ENCODE measurements at regions not wholly inside any gene's neighbourhood (a gene's known extent, or its start where the extent isn't known, plus 50 kb on each side); places are given as distances from the start of the nearest gene placed in this dataset.

GRCh38 chr14:54125109-54125508 lies 168.5 kb upstream of the BMP4 start:
- no peak for DNase-seq (ENCODE audit: extremely low read depth in 1 of 2, low read depth in 1 of 2)

- DNase-seq (ENCODE audit: extremely low read depth in 1 of 2, low read depth in 1 of 2) = no peak
These were observed 170.3 kb upstream of the BMP4 start for GRCh38 chr14:54126947-54127346.

DNA sequence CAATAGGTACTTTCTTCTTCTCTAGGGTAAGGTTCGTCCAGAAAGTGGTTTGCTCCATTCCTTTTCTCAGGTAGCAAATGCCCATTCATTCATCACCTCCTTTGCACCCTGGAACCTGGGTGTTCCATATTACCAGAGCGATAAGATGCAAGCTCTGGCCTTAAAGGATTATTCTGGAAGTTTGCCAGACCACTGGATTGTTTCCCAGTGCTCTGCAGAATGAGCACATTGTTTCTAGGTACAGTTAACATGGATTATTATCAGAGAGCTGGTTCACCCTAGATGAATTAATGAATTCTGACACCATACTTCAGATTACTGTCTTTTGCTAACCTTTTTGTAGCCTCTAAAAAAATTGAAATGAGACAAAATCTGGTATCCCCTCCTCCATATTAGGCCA lies 170.9 kb upstream of the BMP4 start:
- DNase-seq (ENCODE audit: extremely low read depth in 1 of 2, low read depth in 1 of 2) = no peak

- DNase-seq (ENCODE audit: extremely low read depth in 1 of 2, low read depth in 1 of 2) = no peak
These were observed 173.4 kb upstream of the BMP4 start for GRCh38 chr14:54129850-54130640.

GRCh38 chr14:54132496-54132895 lies 175.9 kb upstream of the BMP4 start:
- no peak for DNase-seq (ENCODE audit: extremely low read depth in 1 of 2, low read depth in 1 of 2)

DNA sequence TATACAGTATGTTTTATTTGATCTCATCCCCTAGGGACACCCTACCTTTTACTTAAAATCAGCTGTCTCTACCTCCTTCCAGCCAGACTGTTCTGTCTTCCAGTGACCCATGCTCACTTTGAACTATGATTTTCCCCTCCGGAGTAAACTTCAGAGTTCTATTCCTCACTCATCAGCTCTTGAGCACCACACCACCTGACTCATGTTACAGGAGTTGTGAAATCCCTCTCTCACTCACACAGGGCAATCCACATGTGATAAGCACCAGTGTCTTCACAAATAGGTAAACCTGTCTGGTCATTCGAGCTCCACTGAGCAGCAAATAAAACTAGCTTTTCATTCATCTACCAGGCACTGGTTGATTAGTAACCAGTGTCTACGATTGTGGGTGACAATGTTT lies 177.3 kb upstream of the BMP4 start:
- no peak for DNase-seq (ENCODE audit: extremely low read depth in 1 of 2, low read depth in 1 of 2)

GRCh38 chr14:54135804-54136280 lies 179.2 kb upstream of the BMP4 start:
- DNase-seq (ENCODE audit: extremely low read depth in 1 of 2, low read depth in 1 of 2) = no peak

DNA sequence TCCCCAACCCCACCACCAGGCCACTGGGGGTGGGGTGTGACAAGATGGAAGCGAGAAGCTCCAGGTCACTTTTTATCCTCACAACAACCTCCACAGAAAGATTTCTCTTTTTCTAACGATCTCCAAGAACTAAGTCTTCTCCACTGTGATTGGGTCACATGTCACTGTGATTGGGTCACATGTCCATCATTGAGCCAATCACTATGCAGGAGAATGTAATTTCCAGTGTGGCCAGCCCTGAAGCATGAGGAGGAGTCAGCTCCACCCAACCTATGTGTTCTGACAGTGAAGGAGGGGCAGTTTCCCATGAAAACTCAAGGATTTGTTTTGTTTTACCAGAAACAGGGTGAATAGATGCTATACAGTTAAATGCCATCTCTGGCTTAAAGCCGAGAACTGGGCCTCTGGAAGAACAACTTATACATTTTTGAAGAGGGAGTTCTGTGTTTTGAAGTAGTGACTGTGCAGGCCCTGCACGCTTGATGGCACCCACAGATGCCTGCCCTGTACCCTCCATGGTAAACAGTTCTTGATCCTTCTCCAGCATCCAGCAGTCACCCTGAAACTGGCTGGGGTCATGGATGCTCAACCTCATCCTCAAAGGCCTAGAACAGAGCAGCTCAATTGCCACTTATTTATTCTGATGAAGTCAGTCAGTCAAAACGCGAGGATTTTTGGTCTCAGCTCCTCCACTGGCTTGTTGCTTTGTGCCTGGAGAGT lies 180.4 kb upstream of the BMP4 start:
- no peak for DNase-seq (ENCODE audit: extremely low read depth in 1 of 2, low read depth in 1 of 2)

DNA sequence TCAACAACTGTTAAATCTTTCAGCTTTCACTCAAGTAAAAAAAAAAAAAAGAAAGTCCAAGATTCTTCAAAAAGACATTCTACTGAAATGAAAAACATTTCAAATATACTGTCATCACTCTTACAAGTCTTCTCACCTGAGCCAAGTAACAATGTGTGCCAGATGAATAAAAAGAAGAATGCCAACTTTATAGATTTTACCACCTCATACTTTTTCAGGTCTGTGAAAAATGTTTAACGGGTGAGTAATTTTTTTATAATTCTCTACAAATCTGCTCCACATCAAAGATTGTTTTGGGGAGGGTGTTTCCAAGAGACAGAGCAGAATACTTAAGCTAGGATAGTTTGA lies 181.0 kb upstream of the BMP4 start:
- DNase-seq (ENCODE audit: extremely low read depth in 1 of 2, low read depth in 1 of 2) = no peak

DNA sequence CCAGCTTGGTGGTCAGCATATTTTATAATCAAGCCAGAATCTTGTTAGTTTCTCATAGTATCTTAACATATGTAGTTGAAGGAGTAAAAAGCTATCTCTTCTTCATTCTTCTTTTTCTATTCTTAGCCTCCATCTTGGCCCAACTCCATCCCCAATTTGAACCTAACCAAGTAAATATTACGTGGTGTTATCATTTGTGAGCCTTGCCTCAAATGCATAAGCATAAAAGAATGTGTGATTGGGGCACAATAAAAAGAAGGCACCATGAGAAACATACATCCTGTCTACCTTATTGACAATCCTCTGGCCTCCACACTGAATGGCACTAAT lies 181.4 kb upstream of the BMP4 start:
- DNase-seq (ENCODE audit: extremely low read depth in 1 of 2, low read depth in 1 of 2) = no peak

- no peak for DNase-seq (ENCODE audit: extremely low read depth in 1 of 2, low read depth in 1 of 2)
These were observed 181.9 kb upstream of the BMP4 start for GRCh38 chr14:54138354-54139038.

- DNase-seq (ENCODE audit: extremely low read depth in 1 of 2, low read depth in 1 of 2) = no peak
These were observed 183.9 kb upstream of the BMP4 start for GRCh38 chr14:54140551-54140950.

- no peak for DNase-seq (ENCODE audit: extremely low read depth in 1 of 2, low read depth in 1 of 2)
These were observed 190.0 kb upstream of the BMP4 start for GRCh38 chr14:54146601-54147000.

GRCh38 chr14:54147282-54147681 lies 190.7 kb upstream of the BMP4 start:
- no peak for DNase-seq (ENCODE audit: extremely low read depth in 1 of 2, low read depth in 1 of 2)

- DNase-seq (ENCODE audit: extremely low read depth in 1 of 2, low read depth in 1 of 2) = no peak
These were observed 191.1 kb upstream of the BMP4 start for GRCh38 chr14:54147758-54148157.

- no peak for DNase-seq (ENCODE audit: extremely low read depth in 1 of 2, low read depth in 1 of 2)
These were observed 191.6 kb upstream of the BMP4 start for GRCh38 chr14:54148251-54148650.

GRCh38 chr14:54152351-54152750 lies 195.7 kb upstream of the BMP4 start:
- no peak for DNase-seq (ENCODE audit: extremely low read depth in 1 of 2, low read depth in 1 of 2)

- DNase-seq (ENCODE audit: extremely low read depth in 1 of 2, low read depth in 1 of 2) = no peak
These were observed 209.7 kb upstream of the BMP4 start for GRCh38 chr14:54166049-54166950.

GRCh38 chr14:54168489-54168888 lies 211.9 kb upstream of the BMP4 start:
- DNase-seq (ENCODE audit: extremely low read depth in 1 of 2, low read depth in 1 of 2) = no peak

- no peak for DNase-seq (ENCODE audit: extremely low read depth in 1 of 2, low read depth in 1 of 2)
These were observed 212.8 kb upstream of the BMP4 start for GRCh38 chr14:54169254-54169924.
